Pons (tissue), 1 donor: ENCODE measurements at regions not wholly inside any gene's neighbourhood (a gene's known extent, or its start where the extent isn't known, plus 50 kb on each side); places are given as distances from the start of the nearest gene placed in this dataset.

ENCODE experiments used
- DNase-seq: peaks from one replicate; pipeline ENCODE4 v3.0.0-alpha.2; 2016; ENCODE audit warnings: low spot score

DNA sequence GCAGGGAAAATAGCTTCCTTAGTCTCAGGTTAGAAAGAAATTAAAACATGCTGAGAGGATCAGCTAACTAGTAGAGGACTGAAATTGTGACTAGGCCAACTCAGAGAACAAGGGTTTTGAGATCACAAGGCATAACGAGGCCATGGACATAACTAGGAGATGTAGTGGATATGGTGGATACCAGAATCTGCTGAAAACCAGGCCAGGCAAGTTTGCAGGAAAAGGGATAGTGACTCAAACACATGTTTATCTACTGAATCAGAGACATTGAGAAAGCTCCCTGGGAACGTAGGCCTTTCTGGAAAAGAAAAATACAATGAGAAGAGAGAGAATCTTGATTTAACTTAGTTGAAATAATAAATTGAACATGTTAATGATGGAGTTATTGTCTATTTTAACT, 326.5 kb upstream of the GBE1 start:
- no peak for DNase-seq

DNA sequence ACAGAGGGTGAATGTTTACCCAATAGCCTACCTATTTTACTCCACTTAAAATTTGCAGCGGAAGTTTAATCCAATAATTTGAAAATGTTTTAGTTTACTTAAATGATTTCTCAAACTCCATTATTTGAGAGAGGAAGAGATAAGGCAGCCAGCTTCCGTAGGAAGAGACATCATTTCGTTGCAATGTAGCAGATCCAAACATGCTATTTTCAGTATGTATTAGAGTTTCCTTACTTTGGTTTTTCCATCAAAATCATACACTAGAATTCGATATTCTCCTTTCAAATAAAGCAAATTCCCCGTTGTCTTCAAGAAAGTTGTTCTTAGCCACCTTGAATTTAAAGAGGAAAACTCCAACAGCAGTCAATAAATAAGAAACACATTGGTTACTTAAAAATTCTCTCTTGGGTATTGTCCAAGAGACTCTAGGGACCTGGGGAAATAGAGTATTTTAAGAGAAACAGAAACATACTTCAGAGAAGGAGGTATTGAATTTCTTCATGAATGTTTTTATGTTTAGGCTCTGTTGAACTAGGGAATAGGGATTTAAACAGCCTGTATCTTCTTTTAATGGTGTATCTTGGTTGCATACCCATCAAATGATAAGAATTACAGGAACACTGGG, 324.5 kb upstream of the GBE1 start:
- DNase-seq, result no peak

DNA sequence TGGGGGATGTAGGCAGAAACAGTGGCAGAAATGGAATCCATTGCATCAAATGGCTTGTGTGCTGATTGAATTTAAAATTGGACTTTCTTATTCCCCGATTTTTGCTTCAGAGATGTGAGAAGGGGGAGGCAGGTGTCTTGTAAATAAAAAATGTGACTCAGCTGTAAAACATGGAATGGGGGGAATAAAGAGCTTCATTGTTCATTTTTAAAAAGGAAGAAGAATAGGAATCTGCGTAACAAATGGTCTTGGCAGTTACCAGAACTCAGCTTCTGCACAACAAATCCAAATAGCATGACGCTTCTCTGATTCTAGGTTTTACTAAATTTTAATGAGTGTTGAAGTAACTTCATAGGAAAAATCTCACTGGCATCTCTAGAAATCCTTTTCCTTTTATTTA, 323.9 kb upstream of the GBE1 start:
- peak; percentile 31 for DNase-seq

DNA sequence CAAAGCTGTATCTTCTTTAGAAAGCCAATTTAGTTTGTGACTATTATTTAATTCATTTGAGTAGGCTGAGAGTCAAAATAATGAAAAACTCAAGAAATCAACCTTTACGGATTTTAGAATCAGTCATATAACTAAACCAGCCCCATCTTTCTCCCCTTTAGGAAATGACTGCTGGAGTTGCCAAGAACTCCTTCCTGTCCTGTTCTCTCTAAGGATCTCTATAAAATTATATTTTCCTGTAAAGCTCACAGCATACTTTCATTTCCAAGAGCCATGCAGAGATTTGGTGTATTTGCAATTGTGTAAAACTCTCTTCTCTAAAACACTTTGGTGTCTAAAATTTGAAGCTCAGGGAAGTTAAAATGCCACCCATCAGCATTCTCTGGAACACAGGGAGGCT, 323.4 kb upstream of the GBE1 start:
- no peak for DNase-seq

DNA sequence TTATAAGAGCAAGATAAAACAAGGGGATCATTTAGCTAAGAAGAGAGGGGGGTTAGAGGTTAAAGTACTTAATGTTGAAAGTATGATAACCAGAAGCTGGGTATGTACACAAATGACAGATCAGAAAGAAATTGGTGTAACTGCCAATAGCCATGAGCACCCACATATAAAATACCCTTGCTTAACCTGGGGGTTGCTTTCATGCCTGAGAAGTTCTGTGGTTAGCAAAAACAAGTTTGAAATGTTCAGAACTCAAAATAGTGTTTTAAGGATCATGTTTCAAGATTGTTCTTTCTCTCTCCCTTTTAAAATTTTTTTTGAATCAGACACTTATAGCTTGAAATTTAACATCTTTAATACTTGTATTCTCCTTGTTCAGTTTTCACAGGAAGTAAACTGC, 321.4 kb upstream of the GBE1 start:
- DNase-seq, result no peak

DNA sequence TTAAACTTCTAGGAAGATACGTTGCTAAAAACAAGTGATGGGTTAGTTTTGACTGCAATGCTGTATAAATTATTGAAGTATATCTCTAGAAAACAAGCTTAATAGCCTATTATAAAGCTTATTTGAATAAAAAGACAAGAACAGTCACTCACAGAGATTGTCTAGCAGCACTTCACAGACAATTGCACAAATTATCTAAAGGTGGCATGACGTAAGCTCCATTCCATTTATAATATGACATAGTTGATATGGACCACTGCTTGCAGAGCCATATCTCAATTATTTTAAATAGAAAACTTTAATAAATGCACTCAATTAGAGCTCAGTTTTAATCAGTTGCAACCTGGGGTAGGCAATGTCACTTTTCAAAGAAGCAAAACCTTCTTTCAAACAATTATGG, 319.9 kb upstream of the GBE1 start:
- no peak for DNase-seq

DNA sequence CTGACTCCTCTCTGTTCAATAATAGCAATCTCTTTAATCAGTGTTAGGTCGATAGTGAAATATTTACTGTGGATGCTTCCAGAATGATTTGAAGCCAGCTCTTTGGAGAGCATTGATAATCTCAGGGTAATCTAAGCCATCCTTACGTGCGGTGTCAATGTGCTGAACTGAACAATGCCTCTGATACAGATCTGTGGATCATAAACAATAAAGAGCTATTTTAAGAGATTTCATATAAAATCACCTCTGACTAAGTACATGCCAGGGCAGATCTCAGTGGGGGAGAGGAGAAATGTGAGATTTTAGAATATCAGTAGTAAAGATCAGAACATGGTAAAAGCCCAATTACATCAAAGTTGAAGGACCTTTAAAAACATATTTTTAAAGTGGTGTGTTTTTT, 319.3 kb upstream of the GBE1 start:
- DNase-seq, result no peak

DNA sequence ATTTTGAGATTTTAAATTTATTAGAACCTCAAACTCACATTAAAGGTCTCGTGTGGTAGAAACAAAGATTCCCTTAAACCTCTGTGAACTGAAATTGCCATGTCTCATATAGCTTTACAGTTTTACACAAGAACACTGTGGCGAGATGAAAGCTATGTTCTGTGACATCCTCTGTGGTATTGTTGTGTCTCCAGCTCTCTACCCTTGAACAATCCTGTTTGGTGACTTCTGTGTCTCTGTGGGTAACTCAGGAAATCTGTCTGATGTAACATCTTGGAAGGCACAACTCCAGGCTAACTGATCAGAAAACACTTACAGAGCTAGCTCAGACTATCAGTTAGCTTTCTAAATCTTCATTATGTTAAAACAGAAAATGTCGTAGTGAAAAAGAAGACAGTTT, 318.8 kb upstream of the GBE1 start:
- no peak for DNase-seq

DNA sequence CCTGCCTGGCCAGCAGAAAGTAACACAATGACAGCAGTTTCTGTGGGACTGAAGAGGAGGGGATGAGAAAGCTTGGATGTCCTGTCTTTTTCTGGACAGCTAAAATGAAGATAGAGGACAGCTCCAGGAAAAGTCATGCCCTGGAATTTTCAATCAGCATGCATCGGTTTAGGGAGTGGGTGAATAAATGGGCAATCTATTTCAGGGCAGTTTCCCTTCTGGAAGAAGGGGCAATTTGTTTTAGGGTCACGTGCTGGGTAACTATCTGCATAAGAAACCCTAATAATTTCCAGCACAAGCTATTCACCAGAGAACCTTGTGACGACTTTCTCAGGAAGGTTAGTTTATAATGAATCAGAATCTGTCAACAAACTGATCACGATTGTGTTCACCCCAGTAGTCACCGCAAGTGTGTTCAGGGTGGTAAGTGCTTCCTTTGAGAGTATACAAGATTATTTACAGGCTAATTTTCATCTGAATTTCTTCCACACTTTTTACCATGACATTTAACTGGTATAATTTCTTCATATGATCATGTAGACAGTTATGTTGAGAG, 318.0 kb upstream of the GBE1 start:
- DNase-seq, result no peak

DNA sequence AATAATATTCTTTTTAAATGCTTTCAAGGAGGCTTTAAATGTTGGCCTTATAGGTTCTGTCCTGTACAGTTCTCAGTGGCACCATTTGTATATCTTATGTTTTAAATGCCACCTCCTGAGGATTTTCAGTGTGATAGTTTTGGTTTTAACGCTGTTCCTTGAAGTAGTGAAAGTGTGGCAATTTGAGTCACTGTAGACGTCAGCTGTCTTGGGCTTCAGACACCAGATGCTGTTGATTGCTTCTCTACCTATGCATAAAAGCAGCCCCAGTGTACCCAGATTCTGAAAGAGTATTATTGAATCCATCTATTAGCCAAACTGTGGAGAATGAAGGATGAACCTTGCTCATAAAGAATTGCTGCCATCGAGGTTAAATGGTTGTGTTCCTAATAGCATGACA, 316.8 kb upstream of the GBE1 start:
- no peak for DNase-seq

DNA sequence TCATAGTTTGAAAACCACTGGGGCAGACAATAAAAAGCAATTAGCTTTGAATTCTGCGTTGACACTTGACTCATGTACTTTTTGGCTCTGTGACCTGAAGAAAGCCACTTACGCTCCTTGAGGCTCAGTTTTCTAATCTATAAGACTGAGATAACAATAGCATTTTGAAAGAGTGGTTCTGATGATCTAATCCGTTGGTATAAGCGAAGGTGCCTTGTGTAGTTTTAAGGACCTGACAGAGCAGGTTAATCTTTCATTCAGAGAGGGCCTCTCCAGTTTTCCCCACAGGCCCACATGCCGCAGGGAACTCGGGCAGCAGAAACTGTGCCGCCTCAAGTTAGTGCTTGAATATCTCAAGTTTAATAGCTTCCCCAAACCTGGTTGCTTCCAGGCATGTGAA, 306.0 kb upstream of the GBE1 start:
- no peak for DNase-seq

DNA sequence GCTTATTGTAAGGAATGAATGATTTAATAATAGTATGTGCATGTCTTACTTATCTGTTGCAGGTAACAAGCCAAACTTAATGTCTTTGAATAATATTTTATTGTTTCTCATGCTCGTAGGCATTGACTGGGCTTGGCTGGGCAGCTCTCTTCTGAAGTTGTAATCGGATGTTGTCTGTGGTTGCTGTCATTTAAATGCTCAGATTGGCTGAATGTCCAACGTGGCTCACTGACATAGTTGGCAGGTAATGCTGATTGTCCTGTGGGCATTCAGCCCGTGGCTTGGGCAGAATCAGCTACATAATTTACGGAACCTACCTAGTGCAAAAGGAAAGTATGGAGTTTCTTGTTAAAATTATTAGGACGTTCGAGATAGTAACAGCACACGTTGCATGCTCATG, 297.4 kb upstream of the GBE1 start:
- DNase-seq, result no peak

DNA sequence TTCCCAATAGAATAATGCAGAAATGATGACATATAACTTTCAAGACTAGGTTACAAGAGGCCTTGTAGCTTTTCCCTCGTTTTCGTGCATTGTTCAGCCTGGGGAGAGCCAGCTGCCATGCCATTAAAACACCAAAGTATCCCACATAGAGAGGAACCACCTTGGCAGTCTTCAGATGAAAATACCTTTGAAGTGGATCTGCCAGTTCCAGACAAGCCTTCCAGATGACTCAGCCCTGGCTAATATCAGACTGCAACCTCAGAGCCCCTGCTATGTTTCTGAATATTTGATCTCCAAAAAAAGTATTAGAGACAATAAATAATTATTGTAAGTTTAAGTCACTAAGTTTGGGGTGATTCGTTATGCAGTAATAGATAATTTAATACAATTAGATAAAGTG, 294.3 kb upstream of the GBE1 start:
- DNase-seq, result no peak

DNA sequence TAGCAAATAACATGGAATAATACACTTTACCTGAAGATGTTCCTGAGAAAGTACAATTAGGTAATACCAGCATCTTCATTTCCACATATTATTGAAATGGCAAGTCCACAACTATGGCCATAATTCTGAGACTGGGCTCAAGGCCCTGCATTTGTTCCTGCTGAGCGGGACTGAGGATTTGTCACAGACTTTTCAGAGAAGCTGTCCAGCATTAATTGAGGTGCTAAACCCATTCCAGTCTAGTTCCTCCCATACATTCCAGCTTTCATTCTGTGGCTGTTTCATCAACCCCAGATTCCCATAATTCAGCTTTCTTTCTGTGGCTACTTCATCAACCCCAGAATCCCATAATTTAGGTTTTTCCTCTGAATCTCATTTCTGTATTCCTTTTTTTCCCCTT, 293.4 kb upstream of the GBE1 start:
- DNase-seq, result no peak

DNA sequence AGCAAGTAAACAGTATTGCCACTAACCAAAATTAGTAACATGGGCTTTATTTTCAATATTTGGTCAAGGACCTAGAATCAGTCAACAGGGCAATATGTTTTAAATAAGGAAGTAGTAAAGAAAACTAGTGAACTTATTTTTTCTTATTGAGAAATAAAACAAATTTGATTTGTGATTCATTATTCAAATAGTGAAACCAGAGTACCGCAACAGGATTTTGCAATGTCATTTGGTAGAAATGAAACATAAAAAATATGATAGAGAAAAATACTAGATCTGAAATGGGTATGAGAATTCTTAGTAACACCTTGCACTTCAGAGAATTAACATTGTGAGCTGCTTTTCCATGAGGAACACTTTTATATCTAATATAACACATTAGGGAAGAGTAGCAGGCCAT, 291.8 kb upstream of the GBE1 start:
- DNase-seq, result no peak

DNA sequence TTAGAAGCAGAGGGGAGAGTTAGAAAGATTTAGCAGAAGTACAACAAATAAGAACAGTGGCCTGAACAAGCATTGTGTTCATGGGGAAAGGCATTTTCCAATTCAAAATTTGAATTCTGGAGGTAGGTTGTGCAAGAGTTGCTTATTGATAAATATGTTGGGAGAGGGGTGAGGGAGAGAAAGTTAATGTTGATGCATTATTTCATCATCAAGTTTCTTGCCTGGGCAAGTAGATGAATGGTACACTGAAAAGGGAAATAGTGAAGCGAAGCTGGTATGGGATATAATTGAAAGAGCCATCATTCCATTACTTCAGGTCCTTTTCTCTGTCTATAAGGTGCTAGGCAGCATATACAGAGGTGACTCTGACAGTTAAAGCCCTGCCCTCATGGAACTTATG, 288.9 kb upstream of the GBE1 start:
- no peak for DNase-seq

DNA sequence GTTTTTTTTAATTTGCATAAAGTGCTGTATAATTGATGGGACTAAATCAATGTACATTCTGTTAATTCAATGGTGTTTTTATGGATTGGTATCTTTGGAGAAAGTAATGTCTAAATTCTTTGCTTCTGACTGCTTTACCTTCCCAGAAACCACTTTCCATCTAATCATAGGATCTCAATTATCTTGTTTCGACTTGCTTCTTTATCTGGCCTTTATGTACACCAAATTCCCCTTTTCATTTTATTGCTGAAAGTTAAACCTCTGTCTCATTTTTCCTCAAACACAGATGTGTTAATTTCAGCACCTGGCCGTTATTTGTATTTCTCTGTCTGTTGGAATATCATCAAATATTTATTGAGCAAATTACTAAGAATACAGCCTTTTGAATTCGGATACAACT, 287.3 kb upstream of the GBE1 start:
- DNase-seq, result no peak

DNA sequence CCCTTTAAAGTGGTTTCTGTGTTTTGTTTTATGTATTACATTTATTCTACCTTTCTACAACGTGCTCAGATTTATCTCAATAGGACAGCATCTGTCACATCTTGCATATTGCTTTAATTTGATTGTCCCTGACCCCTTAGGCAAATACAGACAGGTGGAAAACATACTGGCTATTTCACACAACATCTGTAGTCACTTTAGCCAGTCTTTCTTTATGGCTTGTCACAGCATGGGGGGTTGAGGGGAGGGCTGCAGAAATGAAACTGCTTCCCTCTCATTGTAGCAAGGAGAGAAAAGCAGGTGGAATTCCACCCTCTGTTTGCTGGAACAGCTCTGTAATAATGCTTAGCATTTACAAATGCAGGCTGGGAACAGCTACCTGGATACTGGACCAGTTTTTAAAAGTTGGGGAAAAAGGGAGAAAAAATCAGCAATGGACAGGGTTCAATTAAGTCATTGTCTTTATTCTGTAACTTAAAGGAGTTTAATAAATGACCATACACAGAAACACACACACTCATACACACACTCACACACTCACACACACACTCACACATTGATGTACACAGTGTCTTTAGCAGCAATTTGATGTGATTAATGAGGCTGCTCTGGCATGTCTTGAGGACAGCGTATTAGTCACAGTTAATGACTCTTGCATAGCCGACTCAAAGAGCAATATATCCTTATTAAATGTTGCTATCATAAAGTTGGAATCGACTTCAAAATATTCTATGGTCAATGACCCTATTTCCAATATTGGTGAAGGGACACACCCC, 283.7 kb upstream of the GBE1 start:
- DNase-seq, result no peak

DNA sequence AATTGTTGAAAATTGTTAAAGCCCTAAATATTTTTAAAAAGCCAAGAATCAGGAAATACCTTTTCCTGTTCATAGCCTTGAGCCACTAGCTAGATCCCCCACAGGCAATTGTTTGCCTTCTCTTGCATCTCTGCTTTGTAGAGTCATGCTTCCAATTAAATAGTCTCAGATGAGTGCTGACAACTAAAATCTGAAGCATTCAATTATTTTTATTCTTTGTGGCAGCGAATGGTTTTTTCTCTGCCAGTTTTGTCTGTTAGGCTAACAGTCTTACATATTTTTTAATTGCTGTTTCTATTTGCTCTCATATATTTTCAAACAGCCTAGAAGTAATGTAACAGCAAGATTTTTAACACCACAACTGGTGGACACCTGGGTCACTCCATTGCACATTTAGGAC, 277.1 kb upstream of the GBE1 start:
- no peak for DNase-seq

DNA sequence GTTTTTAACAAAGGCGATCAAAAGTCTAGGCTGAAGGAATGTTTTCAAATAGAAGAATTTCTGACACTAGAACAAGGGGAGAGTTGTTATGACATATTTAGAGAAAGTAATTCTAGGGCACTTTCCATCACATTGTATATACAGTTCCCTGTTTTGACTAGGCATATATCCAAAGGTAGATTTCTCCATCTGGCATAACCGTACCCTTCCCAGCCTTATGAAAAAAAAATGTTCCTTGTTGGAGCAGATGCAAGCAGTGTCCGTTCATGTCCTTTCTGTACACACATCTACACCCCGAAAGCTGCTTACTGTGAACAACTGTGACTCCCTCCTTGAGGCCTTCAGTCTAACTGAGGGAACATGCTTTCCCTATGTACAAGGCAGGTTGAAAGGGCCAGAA, 271.7 kb upstream of the GBE1 start:
- DNase-seq, result peak; percentile 11

DNA sequence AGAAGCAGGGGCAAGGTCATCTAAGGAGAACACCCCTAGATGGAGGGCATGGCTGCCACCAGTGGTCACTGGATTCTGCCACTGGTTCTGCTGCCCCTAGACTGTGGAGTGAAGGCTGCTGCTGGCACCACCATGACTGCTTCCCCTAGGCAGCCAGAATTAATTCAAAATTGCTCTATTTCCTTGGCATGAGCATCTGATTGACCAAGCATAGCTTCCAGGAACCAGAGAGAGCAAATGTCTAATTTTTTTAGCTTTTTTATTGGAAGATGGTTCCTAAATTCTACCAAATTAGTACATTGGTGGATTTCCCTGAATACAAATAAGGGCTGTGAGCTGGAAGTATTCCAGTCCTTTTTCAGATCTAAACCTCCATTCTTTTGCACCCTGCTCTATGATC, 270.2 kb upstream of the GBE1 start:
- DNase-seq, result no peak

DNA sequence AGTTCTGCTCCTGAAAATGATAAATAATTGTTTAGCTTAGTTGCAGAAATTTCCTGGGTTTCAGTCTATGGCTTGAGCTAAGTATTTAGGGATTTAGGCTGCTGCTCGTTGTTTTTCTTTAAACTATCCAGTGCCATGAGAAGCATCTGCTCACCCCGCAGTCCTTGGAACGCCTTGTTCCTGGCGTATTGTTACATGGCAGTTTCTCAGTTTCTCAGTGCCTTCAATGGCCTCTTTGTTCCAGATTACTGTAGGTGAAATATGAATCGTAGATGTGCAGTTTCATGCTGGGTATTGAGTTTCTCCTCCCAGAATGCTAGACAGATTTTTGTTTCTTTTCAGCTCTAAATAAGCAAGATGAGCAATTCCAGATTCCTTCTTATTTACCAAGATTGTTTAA, 269.5 kb upstream of the GBE1 start:
- DNase-seq, result peak; percentile 53

DNA sequence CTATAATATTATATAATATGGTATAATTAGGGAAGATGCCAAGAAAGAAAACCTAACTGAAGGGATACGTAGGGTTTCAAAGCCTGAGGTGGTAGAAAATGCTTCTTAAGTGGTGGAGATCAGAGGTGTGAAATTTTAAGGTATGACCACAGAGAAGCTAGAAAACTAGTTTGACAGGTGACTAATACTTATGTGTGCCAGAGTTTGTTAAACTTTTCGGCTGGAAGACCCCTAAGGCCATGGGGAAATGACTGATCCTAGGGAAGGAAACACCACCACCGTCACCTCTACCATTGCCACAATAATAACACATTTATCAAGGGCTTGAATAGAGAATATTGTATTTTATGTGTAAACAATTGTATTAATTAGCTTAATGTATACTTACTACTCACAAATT, 261.4 kb upstream of the GBE1 start:
- no peak for DNase-seq

DNA sequence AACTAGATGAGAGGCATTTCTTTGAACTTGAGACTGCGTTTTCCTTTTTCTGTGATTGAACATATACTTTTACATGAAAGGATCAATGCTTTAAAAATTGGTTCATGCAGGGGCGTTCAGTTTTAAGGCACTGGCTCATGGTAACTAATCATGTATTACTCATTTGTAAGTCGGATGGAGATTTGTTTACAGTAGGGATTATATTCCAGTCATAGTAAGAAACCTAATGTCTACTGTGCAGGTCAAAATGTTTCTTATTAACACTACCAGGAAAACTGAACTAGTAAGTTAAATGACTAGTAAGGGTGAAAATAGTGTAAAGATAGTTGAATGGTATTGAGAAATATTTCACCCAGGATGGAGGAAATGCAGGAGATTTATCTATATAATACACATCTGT, 258.8 kb upstream of the GBE1 start:
- no peak for DNase-seq
